HFFc6 (cell line): ENCODE measurements at regions not wholly inside any gene's neighbourhood (a gene's known extent, or its start where the extent isn't known, plus 50 kb on each side); places are given as distances from the start of the nearest gene placed in this dataset.

Source experiments
- DNase-seq: peaks from one replicate; pipeline ENCODE4 v3.0.0-alpha.2; 2018
- H3K27ac Mint-ChIP-seq: 2 replicates; pipeline ENCODE4 v1.8.0; 2020; ENCODE audit warnings: mild to moderate bottlenecking, mixed read lengths
- H3K27me3 Mint-ChIP-seq: 2 replicates; pipeline ENCODE4 v1.8.0; 2021; ENCODE audit warnings: mild to moderate bottlenecking, moderate library complexity, mixed read lengths; ENCODE audit not compliant: insufficient read depth
- H3K36me3 Mint-ChIP-seq: 2 replicates; pipeline ENCODE4 v1.8.0; 2021; ENCODE audit warnings: low read depth, mixed read lengths
- H3K4me1 Mint-ChIP-seq: 2 replicates; pipeline ENCODE4 v1.8.0; 2020; ENCODE audit warnings: low read depth, mixed read lengths
- H3K4me3 Mint-ChIP-seq: 2 replicates; pipeline ENCODE4 v1.8.0; 2020; ENCODE audit warnings: mild to moderate bottlenecking, moderate library complexity, mixed read lengths
- H3K9me3 Mint-ChIP-seq: 2 replicates; pipeline ENCODE4 v1.8.0; 2020; ENCODE audit warnings: mild to moderate bottlenecking, mixed read lengths
- TF ChIP-seq, protein P1 (sequence below): fragments of 200-600 bp; sonication (generic); IDR thresholded peaks from 2 replicates; pipeline ENCODE4 v1.5.0; 2021; ENCODE audit warnings: antibody characterized with exemption, mild to moderate bottlenecking

DNA sequence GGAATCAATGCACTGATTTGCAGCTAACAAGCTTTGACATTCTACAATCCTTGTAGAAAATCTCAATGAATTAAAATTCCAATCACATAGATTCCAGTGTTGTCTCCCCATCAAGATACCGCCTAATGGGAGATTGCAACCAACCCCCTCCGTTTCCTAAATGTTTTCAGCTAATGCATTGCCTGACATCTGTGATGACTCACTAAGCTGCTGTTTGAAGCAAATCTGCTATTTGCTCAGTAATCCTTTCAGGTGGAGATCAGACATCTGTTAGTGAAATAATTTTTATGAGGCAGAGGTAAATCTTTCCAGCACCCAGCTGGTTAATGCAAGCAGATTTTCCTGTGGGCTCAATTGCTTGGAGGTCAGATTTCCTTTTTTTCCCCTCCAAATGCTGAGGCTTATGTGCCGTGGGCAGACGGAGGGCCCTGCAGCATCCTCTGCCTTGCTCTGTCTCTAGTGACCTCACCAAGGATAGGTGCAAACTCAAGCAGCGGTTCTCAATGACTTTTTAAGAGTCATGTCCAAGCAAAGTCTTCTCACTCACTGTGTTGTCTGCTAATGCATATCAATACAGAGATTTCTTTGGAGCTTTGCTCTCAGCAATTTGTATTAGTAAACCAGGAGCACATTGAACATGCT is 91.1 kb upstream of the RAB3GAP2 start:
- TF ChIP-seq, protein P1, sequence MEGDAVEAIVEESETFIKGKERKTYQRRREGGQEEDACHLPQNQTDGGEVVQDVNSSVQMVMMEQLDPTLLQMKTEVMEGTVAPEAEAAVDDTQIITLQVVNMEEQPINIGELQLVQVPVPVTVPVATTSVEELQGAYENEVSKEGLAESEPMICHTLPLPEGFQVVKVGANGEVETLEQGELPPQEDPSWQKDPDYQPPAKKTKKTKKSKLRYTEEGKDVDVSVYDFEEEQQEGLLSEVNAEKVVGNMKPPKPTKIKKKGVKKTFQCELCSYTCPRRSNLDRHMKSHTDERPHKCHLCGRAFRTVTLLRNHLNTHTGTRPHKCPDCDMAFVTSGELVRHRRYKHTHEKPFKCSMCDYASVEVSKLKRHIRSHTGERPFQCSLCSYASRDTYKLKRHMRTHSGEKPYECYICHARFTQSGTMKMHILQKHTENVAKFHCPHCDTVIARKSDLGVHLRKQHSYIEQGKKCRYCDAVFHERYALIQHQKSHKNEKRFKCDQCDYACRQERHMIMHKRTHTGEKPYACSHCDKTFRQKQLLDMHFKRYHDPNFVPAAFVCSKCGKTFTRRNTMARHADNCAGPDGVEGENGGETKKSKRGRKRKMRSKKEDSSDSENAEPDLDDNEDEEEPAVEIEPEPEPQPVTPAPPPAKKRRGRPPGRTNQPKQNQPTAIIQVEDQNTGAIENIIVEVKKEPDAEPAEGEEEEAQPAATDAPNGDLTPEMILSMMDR: no peak
- Mint-ChIP-seq H3K36me3 (no peaks in the 10 kb centered on the region), H3K27ac (no peak overlapping the region), H3K9me3 (no peaks in the 10 kb centered on the region; the same call in 1 of the 2 replicates), H3K4me3 (no peak overlapping the region), H3K27me3 (peaks cover 5% of the 10 kb centered on the region; the same call in 1 of the 2 replicates), H3K4me1 (no peaks in the 10 kb centered on the region; the same call in 1 of the 2 replicates)
- DNase-seq: no peak

DNA sequence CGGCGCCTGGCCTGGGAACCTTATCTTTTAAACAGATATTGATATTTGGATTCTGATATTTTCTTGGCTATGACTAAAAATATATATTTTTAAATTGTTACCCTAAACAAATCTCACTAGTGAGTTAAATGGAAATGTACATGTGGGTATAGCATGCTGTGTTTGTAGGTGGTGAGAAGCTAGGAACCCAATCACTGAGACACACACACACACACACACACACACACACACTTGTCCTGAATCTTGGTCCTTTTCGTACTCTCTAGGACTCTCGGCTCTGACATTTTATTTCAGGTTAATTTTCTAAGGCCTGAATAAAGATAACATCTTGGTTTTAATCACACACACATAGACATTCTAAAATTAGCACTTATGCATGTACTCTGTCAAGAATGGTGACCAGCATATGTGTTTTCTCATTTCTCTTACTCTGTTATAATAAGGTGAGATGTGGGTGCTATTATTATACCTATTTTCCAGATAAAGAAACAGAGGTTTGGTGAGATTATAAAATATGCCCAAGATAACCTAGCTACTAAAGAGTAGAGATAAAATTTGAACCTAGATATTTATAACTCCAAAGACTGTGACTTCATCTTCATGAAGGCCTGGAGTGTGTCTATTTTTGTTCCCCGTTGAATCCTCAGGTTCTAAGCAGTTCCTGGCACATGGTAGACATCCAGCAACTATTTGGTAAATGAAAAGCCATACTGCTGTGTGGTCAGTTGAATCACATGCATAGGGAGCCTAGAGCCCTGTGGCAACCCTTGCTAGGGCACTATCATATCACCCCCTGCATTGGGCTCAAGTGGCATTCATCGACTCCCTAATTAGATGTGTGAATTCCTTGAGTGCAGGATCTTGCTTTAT is 85.0 kb upstream of the RAB3GAP2 start:
- TF ChIP-seq, protein P1: no peak
- no peak for DNase-seq
- no peaks in the 10 kb centered on the region for H3K4me1 Mint-ChIP-seq
- H3K9me3 Mint-ChIP-seq: no peaks in the 10 kb centered on the region
- no peaks in the 10 kb centered on the region for H3K36me3 Mint-ChIP-seq
- no peak overlapping the region for H3K4me3 Mint-ChIP-seq
- peaks cover 5% of the 10 kb centered on the region; the same call in 1 of the 2 replicates for H3K27me3 Mint-ChIP-seq
- no peak overlapping the region for H3K27ac Mint-ChIP-seq

DNA sequence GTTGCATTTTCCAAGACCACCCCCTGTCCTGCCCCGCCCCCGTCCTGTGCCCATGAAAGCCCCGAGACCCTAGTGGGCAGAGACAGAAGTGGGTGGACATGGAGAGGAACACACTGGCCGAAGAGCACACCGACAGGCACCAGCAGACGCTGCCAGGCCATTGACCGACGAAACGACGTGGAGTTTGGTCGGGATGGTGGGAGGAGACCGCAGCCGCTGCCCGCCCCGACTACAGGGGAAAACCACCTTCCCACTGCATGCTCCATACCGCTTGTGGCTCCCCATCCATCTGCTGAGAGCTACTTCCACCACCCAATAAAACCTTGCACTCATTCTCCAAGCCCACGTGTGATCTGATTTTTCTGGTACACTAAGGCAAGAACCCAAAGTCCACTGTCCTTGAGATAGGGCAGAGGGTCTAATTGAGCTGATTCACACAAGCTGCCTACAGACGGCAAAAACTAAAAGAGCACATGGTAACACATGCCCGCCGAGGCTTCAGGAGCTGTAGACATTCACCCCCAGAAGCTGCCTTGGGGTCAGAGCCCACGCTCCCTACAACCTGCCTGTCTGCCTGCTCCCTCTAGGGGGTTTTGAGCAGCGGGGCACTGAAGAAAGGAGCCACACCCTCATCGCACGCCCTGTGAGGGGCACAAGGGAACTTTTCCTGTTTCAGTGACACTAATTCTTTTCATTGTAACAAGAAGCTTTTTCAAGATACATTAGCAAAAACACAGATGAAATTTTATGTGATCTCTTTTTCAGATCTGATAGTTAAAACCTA is 81.2 kb upstream of the RAB3GAP2 start:
- TF ChIP-seq, protein P1: no peak
- no peak for DNase-seq
- Mint-ChIP-seq H3K4me3 (no peak overlapping the region), H3K27me3 (no peaks in the 10 kb centered on the region), H3K27ac (no peak overlapping the region), H3K36me3 (no peaks in the 10 kb centered on the region), H3K9me3 (no peaks in the 10 kb centered on the region), H3K4me1 (no peaks in the 10 kb centered on the region)

DNA sequence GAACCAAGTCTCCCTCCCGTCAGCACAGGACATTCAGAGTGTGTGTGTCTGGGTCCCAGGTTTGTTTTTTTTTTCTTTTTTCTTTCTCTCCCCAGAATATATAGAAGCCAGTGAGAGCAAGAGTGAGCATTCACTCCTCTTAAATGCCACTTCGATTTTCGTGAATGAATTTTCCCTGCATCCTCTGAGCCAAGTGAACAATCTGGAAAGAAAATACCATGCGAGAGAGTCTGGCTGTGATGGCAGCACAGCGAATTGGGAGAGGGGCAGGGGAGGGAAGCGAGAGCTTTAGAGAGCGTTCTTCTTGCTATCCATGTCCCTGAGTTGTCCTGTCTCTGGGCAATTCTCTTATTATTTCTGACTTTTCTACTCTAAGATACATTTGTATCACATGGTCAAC is 76.0 kb upstream of the RAB3GAP2 start:
- Mint-ChIP-seq H3K4me1 (no peaks in the 10 kb centered on the region), H3K4me3 (no peak overlapping the region), H3K36me3 (no peaks in the 10 kb centered on the region), H3K9me3 (peaks cover 5% of the 10 kb centered on the region), H3K27me3 (no peaks in the 10 kb centered on the region), H3K27ac (no peak overlapping the region)
- DNase-seq: no peak
- TF ChIP-seq, protein P1: no peak

DNA sequence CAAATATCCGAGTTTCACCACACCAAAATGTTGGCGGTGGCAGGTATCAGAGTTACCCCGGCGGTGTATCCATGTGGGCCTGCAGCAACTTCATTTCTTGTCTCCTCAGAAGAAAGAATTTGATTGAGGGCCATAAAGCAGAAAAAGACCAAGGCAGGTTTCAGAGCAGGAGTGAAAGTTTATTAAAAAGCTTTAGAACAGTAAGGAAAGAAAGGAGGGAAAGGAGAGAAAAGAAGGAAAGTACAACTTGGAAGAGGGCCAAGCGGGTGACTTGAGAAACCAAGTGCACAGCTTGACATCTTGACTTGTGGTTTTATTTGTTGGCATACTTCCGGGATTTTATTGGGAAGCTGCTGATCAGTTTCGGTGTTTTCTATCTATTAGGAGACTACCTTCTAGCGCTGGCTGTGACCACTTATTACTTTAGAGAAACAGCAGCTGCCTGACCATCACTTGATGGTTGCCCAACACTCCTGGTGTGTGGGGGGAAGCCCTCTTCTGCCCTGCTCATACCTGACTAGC is 75.5 kb upstream of the RAB3GAP2 start:
- peaks cover 8% of the 10 kb centered on the region for H3K9me3 Mint-ChIP-seq
- H3K4me3 Mint-ChIP-seq: no peak overlapping the region
- TF ChIP-seq, protein P1: no peak
- no peaks in the 10 kb centered on the region for H3K36me3 Mint-ChIP-seq
- no peaks in the 10 kb centered on the region for H3K4me1 Mint-ChIP-seq
- H3K27ac Mint-ChIP-seq: no peak overlapping the region
- no peak for DNase-seq
- H3K27me3 Mint-ChIP-seq: no peaks in the 10 kb centered on the region
